Umbilical cord (tissue), 1 donor: ENCODE measurements at regions not wholly inside any gene's neighbourhood (a gene's known extent, or its start where the extent isn't known, plus 50 kb on each side); places are given as distances from the start of the nearest gene placed in this dataset.
A peak's percentile ranks its signal among the peaks of the same experiment; 100 is the strongest.

Experiments used
- DNase-seq: peaks from one replicate; pipeline ENCODE4 v3.0.0-alpha.2; 2015; ENCODE audit warnings: low spot score

- DNase-seq: no peak
These were observed 137.3 kb upstream of the ACO1 start for GRCh38 chr9:32247168-32247567.

GRCh38 chr9:32248189-32248712, 136.2 kb upstream of the ACO1 start:
- no peak for DNase-seq

GRCh38 chr9:32251539-32251938, 132.9 kb upstream of the ACO1 start:
- peak; percentile 94 for DNase-seq

GRCh38 chr9:32253731-32254130, 130.7 kb upstream of the ACO1 start:
- DNase-seq: no peak

GRCh38 chr9:32255026-32255425, 129.4 kb upstream of the ACO1 start:
- no peak for DNase-seq

- DNase-seq: no peak
These were observed 126.0 kb upstream of the ACO1 start for GRCh38 chr9:32258482-32258881.

GRCh38 chr9:32260151-32260862, 124.1 kb upstream of the ACO1 start:
- DNase-seq: no peak

GRCh38 chr9:32264170-32264864, 120.1 kb upstream of the ACO1 start:
- peak; percentile 7 for DNase-seq

- DNase-seq: no peak
These were observed 119.4 kb upstream of the ACO1 start for GRCh38 chr9:32265037-32265436.

GRCh38 chr9:32278991-32279390, 105.5 kb upstream of the ACO1 start:
- no peak for DNase-seq

- no peak for DNase-seq
These were observed 94.7 kb upstream of the ACO1 start for GRCh38 chr9:32289756-32290155.

- no peak for DNase-seq
These were observed 93.1 kb upstream of the ACO1 start for GRCh38 chr9:32291370-32291769.

- DNase-seq: no peak
These were observed 91.8 kb upstream of the ACO1 start for GRCh38 chr9:32292611-32293010.

GRCh38 chr9:32293091-32293490, 91.4 kb upstream of the ACO1 start:
- no peak for DNase-seq

- DNase-seq: peak; percentile 24
These were observed 90.3 kb upstream of the ACO1 start for GRCh38 chr9:32294106-32294505.

GRCh38 chr9:32300373-32300772, 84.1 kb upstream of the ACO1 start:
- no peak for DNase-seq

- no peak for DNase-seq
These were observed 79.9 kb upstream of the ACO1 start for GRCh38 chr9:32304495-32304894.

GRCh38 chr9:32306006-32306405, 78.4 kb upstream of the ACO1 start:
- DNase-seq: no peak

GRCh38 chr9:32319312-32319929, 65.0 kb upstream of the ACO1 start:
- DNase-seq: no peak

- DNase-seq: no peak
These were observed 61.8 kb upstream of the ACO1 start for GRCh38 chr9:32322622-32323021.

GRCh38 chr9:32326146-32326545, 58.3 kb upstream of the ACO1 start:
- no peak for DNase-seq

GRCh38 chr9:32331240-32331639, 53.2 kb upstream of the ACO1 start:
- DNase-seq: no peak

- DNase-seq: no peak
These were observed 50.3 kb upstream of the ACO1 start for GRCh38 chr9:32334112-32334511.
